ENCODE measurements at regions not wholly inside any gene's neighbourhood (a gene's known extent, or its start where the extent isn't known, plus 50 kb on each side); places are given as distances from the start of the nearest gene placed in this dataset.

DNA sequence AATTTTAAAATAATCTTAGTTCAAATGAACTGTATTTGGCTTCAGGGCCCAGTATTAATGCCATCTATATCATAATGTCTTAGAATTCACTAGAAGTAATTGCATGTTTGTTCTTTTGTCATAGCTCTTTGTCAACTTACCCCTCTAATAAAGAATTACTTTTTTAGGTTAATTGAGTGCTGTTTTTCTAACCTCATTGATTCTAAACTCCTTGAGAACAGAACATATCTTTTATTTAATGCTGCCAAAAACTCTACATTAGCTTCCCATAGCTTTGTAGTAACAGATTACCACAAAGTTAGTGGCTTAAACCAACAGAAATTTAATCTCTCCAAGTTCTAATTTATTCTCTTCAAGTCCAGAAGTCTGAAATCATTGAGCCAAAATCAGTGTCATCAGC, 242.4 kb downstream of the LURAP1L start:
- Histone ChIP-seq H3K9me3 (no peaks in the 10 kb centered on the region; the same call in 2 of the 3 replicates), H3K4me2 (no peak overlapping the region), H3K4me3 (no peak overlapping the region), H3K27ac (no peak overlapping the region), H3K4me1 (no peaks in the 10 kb centered on the region)
- DNase-seq (ENCODE audit: low read depth in 1 of 2, low spot score in 1 of 2), result no peak
- POLR2A ChIA-PET, result no interaction called here
- TF ChIP-seq JUN (IDR thresholded peaks at IDR 0.05) (no peak), ZSCAN20 (CRISPR knock-in tag; IDR thresholded peaks at IDR 0.05) (no peak), ZNF302 (CRISPR knock-in tag; IDR thresholded peaks at IDR 0.05) (no peak), HEYL (CRISPR knock-in tag; IDR thresholded peaks at IDR 0.05) (no peak), RFX5 (IDR thresholded peaks at IDR 0.05) (no peak), ESRRA (IDR thresholded peaks at IDR 0.05; ENCODE audit: borderline replicate concordance, low read length) (no peak), ZFP36 (IDR thresholded peaks at IDR 0.05; ENCODE audit: borderline replicate concordance, partially characterized antibody) (no peak), RNF2 (IDR thresholded peaks at IDR 0.05; ENCODE audit: borderline replicate concordance, low read depth) (no peak), HOXB5 (CRISPR knock-in tag; IDR thresholded peaks at IDR 0.05) (no peak), EP300 (IDR thresholded peaks at IDR 0.05) (no peak), HDAC2 (IDR thresholded peaks at IDR 0.05) (no peak), PHF8 (IDR thresholded peaks at IDR 0.05; ENCODE audit: borderline replicate concordance, low read depth) (no peak), MYC (IDR thresholded peaks at IDR 0.05; ENCODE audit: borderline replicate concordance, low read length) (no peak), KDM1A (IDR thresholded peaks at IDR 0.05; ENCODE audit: low read depth) (no peak)
- TF ChIP-seq, protein P1, sequence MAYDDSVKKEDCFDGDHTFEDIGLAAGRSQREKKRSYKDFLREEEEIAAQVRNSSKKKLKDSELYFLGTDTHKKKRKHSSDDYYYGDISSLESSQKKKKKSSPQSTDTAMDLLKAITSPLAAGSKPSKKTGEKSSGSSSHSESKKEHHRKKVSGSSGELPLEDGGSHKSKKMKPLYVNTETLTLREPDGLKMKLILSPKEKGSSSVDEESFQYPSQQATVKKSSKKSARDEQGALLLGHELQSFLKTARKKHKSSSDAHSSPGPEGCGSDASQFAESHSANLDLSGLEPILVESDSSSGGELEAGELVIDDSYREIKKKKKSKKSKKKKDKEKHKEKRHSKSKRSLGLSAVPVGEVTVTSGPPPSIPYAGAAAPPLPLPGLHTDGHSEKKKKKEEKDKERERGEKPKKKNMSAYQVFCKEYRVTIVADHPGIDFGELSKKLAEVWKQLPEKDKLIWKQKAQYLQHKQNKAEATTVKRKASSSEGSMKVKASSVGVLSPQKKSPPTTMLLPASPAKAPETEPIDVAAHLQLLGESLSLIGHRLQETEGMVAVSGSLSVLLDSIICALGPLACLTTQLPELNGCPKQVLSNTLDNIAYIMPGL (CRISPR knock-in tag; IDR thresholded peaks at IDR 0.05; ENCODE audit: borderline replicate concordance), result no peak
- TF ChIP-seq, protein P2, sequence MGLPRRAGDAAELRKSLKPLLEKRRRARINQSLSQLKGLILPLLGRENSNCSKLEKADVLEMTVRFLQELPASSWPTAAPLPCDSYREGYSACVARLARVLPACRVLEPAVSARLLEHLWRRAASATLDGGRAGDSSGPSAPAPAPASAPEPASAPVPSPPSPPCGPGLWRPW (IDR thresholded peaks at IDR 0.05), result no peak
- CTCF ChIA-PET, result no interaction called here
- no peak for ATAC-seq
- no peak for FAIRE-seq

DNA sequence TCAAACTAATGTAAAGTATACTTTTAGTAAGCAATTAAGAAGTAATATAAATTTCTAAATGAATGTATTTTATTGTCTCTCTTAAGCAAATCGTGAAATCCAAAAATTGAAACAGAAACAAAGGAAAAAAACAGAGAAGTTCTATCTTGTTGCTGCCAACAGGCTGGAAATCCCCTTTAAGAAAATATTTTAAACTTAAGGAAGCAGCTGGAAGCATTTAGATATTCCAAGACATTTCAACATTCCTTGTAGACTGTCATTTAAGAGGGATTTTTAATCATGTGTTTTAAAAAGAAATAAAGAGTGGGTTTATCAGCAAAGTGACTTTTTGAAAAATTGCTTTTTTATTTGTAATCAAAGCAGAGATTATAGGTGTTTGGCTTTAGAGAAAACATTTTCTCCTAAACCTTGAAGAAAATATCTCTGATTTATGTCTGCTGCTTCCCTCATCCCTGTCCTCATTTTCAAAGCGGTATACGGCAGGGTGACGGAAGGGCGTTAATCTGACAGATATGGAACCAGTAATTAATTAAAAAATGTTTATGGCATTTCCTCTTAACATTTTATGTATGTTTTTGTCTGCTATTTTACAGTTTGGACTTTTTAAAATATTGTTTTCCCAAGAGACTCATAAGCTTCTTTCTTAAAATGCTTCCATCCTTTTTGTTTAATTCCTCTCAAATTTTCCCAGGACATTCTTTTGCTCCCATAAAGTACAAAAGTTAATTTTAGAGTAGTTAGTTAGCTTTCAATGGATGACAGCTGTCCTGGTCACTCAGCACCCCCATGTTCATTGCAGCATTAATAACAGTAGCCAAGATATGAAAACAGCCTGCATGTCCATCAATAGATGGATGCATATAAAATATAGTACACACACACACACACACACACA, 245.6 kb downstream of the LURAP1L start:
- POLR2A ChIA-PET, result no interaction called here
- no peak for DNase-seq (ENCODE audit: low read depth in 1 of 2, low spot score in 1 of 2)
- Histone ChIP-seq H3K4me1 (peaks cover 8% of the 10 kb centered on the region; the same call in 2 of the 3 replicates), H3K27ac (no peak overlapping the region), H3K9me3 (no peaks in the 10 kb centered on the region), H3K4me3 (no peak overlapping the region), H3K4me2 (no peak overlapping the region)
- no peak for TF ChIP-seq PHF8 (IDR thresholded peaks at IDR 0.05; ENCODE audit: borderline replicate concordance, low read depth)
- 54% methylated on average over 5 of the region's 5 CpGs for WGBS (ENCODE audit: missing lambda C conversion rate)
- ATAC-seq, result no peak
- FAIRE-seq, result no peak
- CTCF ChIA-PET, result no interaction called here

DNA sequence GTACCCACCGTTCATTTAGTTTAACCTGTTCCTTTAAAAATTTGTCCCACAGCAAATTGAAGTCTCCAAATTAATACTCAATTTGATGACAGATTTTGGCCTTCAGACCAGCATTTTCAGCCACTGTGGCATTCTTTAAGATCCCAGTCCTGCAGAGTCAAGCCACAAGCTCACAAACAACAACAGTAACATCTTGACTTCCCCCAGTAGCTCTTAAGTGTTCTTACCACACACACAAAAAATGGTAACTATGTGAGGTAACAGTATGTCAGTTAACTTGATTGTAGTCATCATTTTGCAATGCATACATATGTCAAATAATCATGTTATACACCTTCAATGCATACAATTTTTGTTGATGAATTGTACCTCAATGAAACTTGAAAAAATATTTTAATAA, 247.9 kb downstream of the LURAP1L start:
- CTCF ChIA-PET, result interaction anchor here (1.8 kb wide), 1 partner anchor 12 kb away, joined by 6 read pairs; no protein-coding TSS in a partner anchor
- Histone ChIP-seq H3K4me1 (peaks cover 8% of the 10 kb centered on the region; the same call in 2 of the 3 replicates), H3K4me2 (no peak overlapping the region), H3K4me3 (no peak overlapping the region), H3K9me3 (no peaks in the 10 kb centered on the region), H3K27ac (no peak overlapping the region; a peak in 1 of 6 replicates)
- ATAC-seq (no peak), FAIRE-seq (no peak), DNase-seq (ENCODE audit: low read depth in 1 of 2, low spot score in 1 of 2) (no peak)
- WGBS (ENCODE audit: missing lambda C conversion rate), result 17% methylated on average over 1 of the region's 1 CpG
- POLR2A ChIA-PET, result no interaction called here
- TF ChIP-seq GATA3 (IDR thresholded peaks at IDR 0.05; ENCODE audit: borderline replicate concordance) (no peak), BHLHE40 (IDR thresholded peaks at IDR 0.05; ENCODE audit: low read depth, low read length) (no peak), RARB (CRISPR knock-in tag; IDR thresholded peaks at IDR 0.05) (no peak), PHF8 (IDR thresholded peaks at IDR 0.05; ENCODE audit: borderline replicate concordance, low read depth) (no peak), TP53 (CRISPR knock-in tag; IDR thresholded peaks at IDR 0.05) (no peak), JUN (IDR thresholded peaks at IDR 0.05) (no peak), RFX5 (IDR thresholded peaks at IDR 0.05) (no peak), FOSB (CRISPR knock-in tag; IDR thresholded peaks at IDR 0.05) (no peak), ESRRA (IDR thresholded peaks at IDR 0.05; ENCODE audit: borderline replicate concordance, low read length) (no peak), NPAS2 (CRISPR knock-in tag; IDR thresholded peaks at IDR 0.05; ENCODE audit: borderline replicate concordance) (no peak), JUNB (IDR thresholded peaks at IDR 0.05) (no peak)
- TF ChIP-seq, protein P2 (IDR thresholded peaks at IDR 0.05), result no peak
- TF ChIP-seq, protein P3, sequence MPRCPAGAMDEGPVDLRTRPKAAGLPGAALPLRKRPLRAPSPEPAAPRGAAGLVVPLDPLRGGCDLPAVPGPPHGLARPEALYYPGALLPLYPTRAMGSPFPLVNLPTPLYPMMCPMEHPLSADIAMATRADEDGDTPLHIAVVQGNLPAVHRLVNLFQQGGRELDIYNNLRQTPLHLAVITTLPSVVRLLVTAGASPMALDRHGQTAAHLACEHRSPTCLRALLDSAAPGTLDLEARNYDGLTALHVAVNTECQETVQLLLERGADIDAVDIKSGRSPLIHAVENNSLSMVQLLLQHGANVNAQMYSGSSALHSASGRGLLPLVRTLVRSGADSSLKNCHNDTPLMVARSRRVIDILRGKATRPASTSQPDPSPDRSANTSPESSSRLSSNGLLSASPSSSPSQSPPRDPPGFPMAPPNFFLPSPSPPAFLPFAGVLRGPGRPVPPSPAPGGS (IDR thresholded peaks at IDR 0.05), result no peak
- TF ChIP-seq, protein P4, sequence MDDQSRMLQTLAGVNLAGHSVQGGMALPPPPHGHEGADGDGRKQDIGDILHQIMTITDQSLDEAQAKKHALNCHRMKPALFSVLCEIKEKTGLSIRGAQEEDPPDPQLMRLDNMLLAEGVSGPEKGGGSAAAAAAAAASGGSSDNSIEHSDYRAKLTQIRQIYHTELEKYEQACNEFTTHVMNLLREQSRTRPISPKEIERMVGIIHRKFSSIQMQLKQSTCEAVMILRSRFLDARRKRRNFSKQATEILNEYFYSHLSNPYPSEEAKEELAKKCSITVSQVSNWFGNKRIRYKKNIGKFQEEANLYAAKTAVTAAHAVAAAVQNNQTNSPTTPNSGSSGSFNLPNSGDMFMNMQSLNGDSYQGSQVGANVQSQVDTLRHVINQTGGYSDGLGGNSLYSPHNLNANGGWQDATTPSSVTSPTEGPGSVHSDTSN (IDR thresholded peaks at IDR 0.05), result no peak
- TF ChIP-seq, protein P5, sequence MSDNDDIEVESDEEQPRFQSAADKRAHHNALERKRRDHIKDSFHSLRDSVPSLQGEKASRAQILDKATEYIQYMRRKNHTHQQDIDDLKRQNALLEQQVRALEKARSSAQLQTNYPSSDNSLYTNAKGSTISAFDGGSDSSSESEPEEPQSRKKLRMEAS (IDR thresholded peaks at IDR 0.05), result no peak
- TF ChIP-seq, protein P1 (CRISPR knock-in tag; IDR thresholded peaks at IDR 0.05; ENCODE audit: borderline replicate concordance), result no peak

All from A549 (cell line).